Hepatocyte (in vitro differentiated cells): ENCODE measurements at regions not wholly inside any gene's neighbourhood (a gene's known extent, or its start where the extent isn't known, plus 50 kb on each side); places are given as distances from the start of the nearest gene placed in this dataset.

Source experiments
- DNase-seq: peaks from one replicate; pipeline ENCODE4 v3.0.0-alpha.2; 2016; ENCODE audit warnings: low spot score
- H2AFZ ChIP-seq: fragments of 200-600 bp; sonication (generic); 2 replicates; pipeline ENCODE4 v1.6.0; 2016; ENCODE audit warnings: antibody characterized with exemption, mild to moderate bottlenecking
- H3K27ac ChIP-seq: fragments of 200-600 bp; sonication (generic); 2 replicates; pipeline ENCODE4 v1.5.1; 2016; ENCODE audit warnings: mild to moderate bottlenecking
- H3K27me3 ChIP-seq: fragments of 200-600 bp; sonication (generic); 2 replicates; pipeline ENCODE4 v1.6.1; 2016
- H3K36me3 ChIP-seq: fragments of 200-600 bp; sonication (generic); replicated peaks from 2 replicates; pipeline ENCODE4 v1.5.1; 2016; ENCODE audit warnings: low read depth; ENCODE audit not compliant: insufficient read depth
- H3K4me1 ChIP-seq: fragments of 200-600 bp; sonication (generic); 2 replicates; pipeline ENCODE4 v1.5.1; 2016; ENCODE audit warnings: mild to moderate bottlenecking, moderate library complexity; ENCODE audit not compliant: insufficient read depth
- H3K4me2 ChIP-seq: fragments of 200-600 bp; sonication (generic); 2 replicates; pipeline ENCODE4 v1.6.0; 2016
- H3K4me3 ChIP-seq: fragments of 200-600 bp; sonication (generic); 2 replicates; pipeline ENCODE4 v1.5.1; 2016; ENCODE audit warnings: mild to moderate bottlenecking
- H3K79me2 ChIP-seq: fragments of 200-600 bp; sonication (generic); 2 replicates; pipeline ENCODE4 v1.6.0; 2017; ENCODE audit warnings: mild to moderate bottlenecking
- H3K9me2 ChIP-seq: fragments of 200-600 bp; sonication (generic); replicated peaks from 2 replicates; pipeline ENCODE4 v1.6.0; 2017; ENCODE audit warnings: mild to moderate bottlenecking; ENCODE audit not compliant: insufficient read depth
- H3K9me3 ChIP-seq: fragments of 200-600 bp; sonication (generic); 2 replicates; pipeline ENCODE4 v1.5.1; 2016; ENCODE audit warnings: low read depth, mild to moderate bottlenecking
- H4K20me1 ChIP-seq: fragments of 200-600 bp; sonication (generic); 2 replicates; pipeline ENCODE4 v1.6.0; 2016; ENCODE audit warnings: mild to moderate bottlenecking; ENCODE audit not compliant: insufficient read depth, poor library complexity, severe bottlenecking
- CTCF ChIP-seq: fragments of 200-600 bp; sonication (generic); IDR thresholded peaks from 2 replicates; pipeline ENCODE4 v1.5.1; 2016; ENCODE audit warnings: antibody characterized with exemption, mild to moderate bottlenecking; ENCODE audit not compliant: poor library complexity
- EZH2 ChIP-seq: fragments of 200-600 bp; sonication (generic); IDR thresholded peaks from 2 replicates; pipeline ENCODE4 v1.6.1; 2016; ENCODE audit warnings: antibody characterized with exemption, mild to moderate bottlenecking, borderline replicate concordance
- EZH2phosphoT487 ChIP-seq: fragments of 200-600 bp; sonication (generic); IDR thresholded peaks from one replicate; pipeline ENCODE4 v1.6.1; 2018; ENCODE audit warnings: antibody characterized with exemption, mild to moderate bottlenecking, low read depth, moderate library complexity; ENCODE audit not compliant: unreplicated experiment, severe bottlenecking
- WGBS: methylation state at CpG from one replicate; pipeline ENCODE4 v1.1.6; 2016; ENCODE audit warnings: low lambda C conversion rate; ENCODE audit errors: missing lambda C conversion rate; 5-methylcytosine and 5-hydroxymethylcytosine counted together

DNA sequence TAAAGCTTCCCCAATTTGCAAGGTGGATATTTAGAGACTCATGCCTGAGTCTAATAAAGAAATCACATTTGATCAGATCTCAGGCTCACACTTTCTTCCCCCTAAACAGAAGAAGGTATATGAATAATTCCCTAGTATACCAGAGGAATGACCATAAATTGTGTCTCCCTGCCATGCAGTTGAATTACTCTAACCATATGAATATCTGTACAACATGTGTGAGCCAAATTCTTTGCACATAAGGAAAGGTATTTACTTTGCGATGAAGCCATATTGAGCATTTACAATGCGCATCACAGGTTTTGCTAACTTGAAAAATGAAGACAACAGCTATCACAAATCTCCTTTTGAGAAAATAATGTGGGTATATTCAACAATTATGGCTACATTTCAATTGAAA, 479.4 kb downstream of the NR2F1-AS1 start:
- Histone ChIP-seq H3K4me1 (no peaks in the 10 kb centered on the region), H3K4me3 (no peak overlapping the region), H3K27ac (no peak overlapping the region), H3K9me2 (no peaks in the 10 kb centered on the region), H3K79me2 (no peaks in the 10 kb centered on the region), H3K27me3 (no peaks in the 10 kb centered on the region), H3K9me3 (no peaks in the 10 kb centered on the region), H3K4me2 (no peak overlapping the region), H4K20me1 (no peaks in the 10 kb centered on the region), H2AFZ (no peak overlapping the region), H3K36me3 (no peaks in the 10 kb centered on the region)
- TF ChIP-seq CTCF = no peak
- no peak for TF ChIP-seq EZH2phosphoT487
- TF ChIP-seq EZH2 = no peak
- 93% methylated on average over 2 of the region's 2 CpGs for WGBS
- no peak for DNase-seq

GRCh38 chr5:93100976-93101375, 480.0 kb downstream of the NR2F1-AS1 start:
- no peak overlapping the region for H3K4me3 ChIP-seq
- H3K4me1 ChIP-seq = no peaks in the 10 kb centered on the region
- no peaks in the 10 kb centered on the region for H3K9me2 ChIP-seq
- H3K4me2 ChIP-seq = no peak overlapping the region
- H3K27me3 ChIP-seq = no peaks in the 10 kb centered on the region
- no peaks in the 10 kb centered on the region for H3K36me3 ChIP-seq
- H2AFZ ChIP-seq = no peak overlapping the region
- TF ChIP-seq EZH2phosphoT487 (no peak), CTCF (no peak), EZH2 (no peak)
- H3K79me2 ChIP-seq = no peaks in the 10 kb centered on the region
- no peak overlapping the region for H3K27ac ChIP-seq
- no peaks in the 10 kb centered on the region for H3K9me3 ChIP-seq
- H4K20me1 ChIP-seq = no peaks in the 10 kb centered on the region
- DNase-seq = no peak

DNA sequence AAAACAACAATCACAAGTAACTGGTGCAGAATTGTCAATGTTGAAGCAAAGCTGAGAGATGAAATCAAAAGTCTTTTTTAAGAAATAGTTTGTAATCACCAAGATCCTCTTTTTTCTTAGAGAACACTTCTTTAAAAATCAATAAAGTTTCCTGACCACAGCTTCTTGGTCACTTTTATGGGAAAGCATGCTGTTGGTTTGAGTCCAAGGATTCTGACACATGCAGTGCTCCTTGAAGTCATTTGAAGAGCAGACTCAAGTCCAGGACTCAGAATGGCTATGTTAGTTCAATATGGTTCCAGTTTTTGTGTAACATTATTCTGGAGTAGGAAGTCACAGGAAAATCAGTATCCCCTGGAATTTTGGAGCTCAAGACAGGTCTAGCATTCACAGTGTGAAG, 480.6 kb downstream of the NR2F1-AS1 start:
- H3K9me2 ChIP-seq = no peaks in the 10 kb centered on the region
- H3K79me2 ChIP-seq = no peaks in the 10 kb centered on the region
- no peak overlapping the region for H3K4me2 ChIP-seq
- no peak for DNase-seq
- H3K9me3 ChIP-seq = no peaks in the 10 kb centered on the region
- TF ChIP-seq EZH2 (no peak), EZH2phosphoT487 (no peak), CTCF (no peak)
- no peak overlapping the region for H3K27ac ChIP-seq
- H2AFZ ChIP-seq = no peak overlapping the region
- H3K4me1 ChIP-seq = no peaks in the 10 kb centered on the region
- no peaks in the 10 kb centered on the region for H3K36me3 ChIP-seq
- no peaks in the 10 kb centered on the region for H4K20me1 ChIP-seq
- H3K4me3 ChIP-seq = no peak overlapping the region
- no peaks in the 10 kb centered on the region for H3K27me3 ChIP-seq

DNA sequence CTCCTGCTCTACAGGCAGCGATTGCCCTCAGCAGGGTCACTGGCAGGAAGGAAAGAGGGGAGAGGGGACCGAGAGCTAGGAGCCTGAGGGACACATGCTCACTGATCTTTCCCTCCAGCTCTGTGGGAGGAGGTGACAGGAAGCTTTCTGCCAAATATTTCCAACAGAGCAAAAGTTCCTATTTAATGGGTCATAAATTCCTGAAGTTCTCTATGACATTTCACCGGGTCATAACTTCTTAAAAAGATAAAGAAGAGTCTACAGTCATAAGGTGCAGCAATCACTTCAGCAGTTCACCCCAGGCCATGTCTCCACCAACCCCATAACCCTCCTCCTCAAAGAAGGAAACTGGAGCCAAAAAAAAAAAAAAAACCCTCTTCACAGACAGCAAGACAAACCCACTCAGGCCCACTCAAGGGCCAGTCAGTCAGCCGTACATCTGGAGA, 481.1 kb downstream of the NR2F1-AS1 start:
- no peaks in the 10 kb centered on the region for H3K27me3 ChIP-seq
- no peaks in the 10 kb centered on the region for H3K79me2 ChIP-seq
- H3K4me2 ChIP-seq = no peak overlapping the region
- TF ChIP-seq EZH2phosphoT487 (no peak), EZH2 (no peak), CTCF (no peak)
- H2AFZ ChIP-seq = no peak overlapping the region
- H4K20me1 ChIP-seq = no peaks in the 10 kb centered on the region
- no peak overlapping the region for H3K4me3 ChIP-seq
- WGBS = 58% methylated on average over 4 of the region's 4 CpGs
- no peaks in the 10 kb centered on the region for H3K9me2 ChIP-seq
- no peak for DNase-seq
- no peaks in the 10 kb centered on the region for H3K4me1 ChIP-seq
- H3K9me3 ChIP-seq = no peaks in the 10 kb centered on the region
- H3K27ac ChIP-seq = no peak overlapping the region
- H3K36me3 ChIP-seq = no peaks in the 10 kb centered on the region
